WTC11 (cell line): ENCODE measurements at regions not wholly inside any gene's neighbourhood (a gene's known extent, or its start where the extent isn't known, plus 50 kb on each side); places are given as distances from the start of the nearest gene placed in this dataset.

Source experiments
- ATF6 ChIP-seq: sonication (generic); formaldehyde crosslinking; IDR thresholded peaks from 2 replicates; pipeline ENCODE4 v1.8.1; 2023; ENCODE audit warnings: mild to moderate bottlenecking, missing genetic modification reagents
- CTCF ChIP-seq: fragments of 200-600 bp; IDR thresholded peaks from 2 replicates; pipeline ENCODE4 v1.8.0; 2022; ENCODE audit warnings: antibody characterized with exemption
- HMGXB4 ChIP-seq: sonication (generic); formaldehyde crosslinking; IDR thresholded peaks from 2 replicates; pipeline ENCODE4 v1.8.1; 2023; ENCODE audit warnings: mild to moderate bottlenecking, moderate library complexity, missing genetic modification reagents
- NFE2L1 ChIP-seq: sonication (generic); formaldehyde crosslinking; IDR thresholded peaks from 2 replicates; pipeline ENCODE4 v1.8.1; 2023; ENCODE audit warnings: missing genetic modification reagents
- ZNF263 ChIP-seq: sonication (generic); formaldehyde crosslinking; IDR thresholded peaks from 2 replicates; pipeline ENCODE4 v1.8.1; 2022; ENCODE audit warnings: low read depth, mild to moderate bottlenecking, moderate library complexity, missing genetic modification reagents
- ZNF416 ChIP-seq: fragments of 250-450 bp; sonication (Bioruptor Pico); IDR thresholded peaks from 2 replicates; pipeline ENCODE4 v1.9.0; 2021; ENCODE audit warnings: mild to moderate bottlenecking, inconsistent platforms

- TF ChIP-seq CTCF (no peak), ZNF416 (CRISPR knock-in tag) (no peak), ZNF263 (no peak), ATF6 (no peak), NFE2L1 (CRISPR knock-in tag) (no peak), HMGXB4 (no peak)
Measured at GRCh38 chr12:38385486-38385885, 68.9 kb downstream of the ALG10B start.
